H9 (cell line): ENCODE measurements at regions not wholly inside any gene's neighbourhood (a gene's known extent, or its start where the extent isn't known, plus 50 kb on each side); places are given as distances from the start of the nearest gene placed in this dataset.

ENCODE experiments used
- DNase-seq: peaks from one replicate; pipeline ENCODE4 v3.0.0-alpha.2; 2017
- H2AFZ ChIP-seq: one replicate; pipeline ENCODE4 v1.6.1; 2013; ENCODE audit warnings: mild to moderate bottlenecking, low read length, control low read depth, moderate library complexity
- H2AK5ac ChIP-seq: 2 replicates; pipeline ENCODE4 v1.6.1; 2013; ENCODE audit warnings: low read length, control low read depth, mixed read lengths; ENCODE audit not compliant: insufficient read length
- H2BK120ac ChIP-seq: one replicate; pipeline ENCODE4 v1.6.1; 2013; ENCODE audit warnings: low read depth, mild to moderate bottlenecking, low read length, control low read depth, inconsistent platforms; ENCODE audit not compliant: poor library complexity, severe bottlenecking
- H2BK12ac ChIP-seq: 2 replicates; pipeline ENCODE4 v1.6.1; 2013; ENCODE audit warnings: low read length, control low read depth, mixed read lengths, low read depth; ENCODE audit not compliant: insufficient read length
- H2BK15ac ChIP-seq: 2 replicates; pipeline ENCODE4 v1.6.1; 2013; ENCODE audit warnings: low read depth, low read length, control low read depth
- H2BK20ac ChIP-seq: one replicate; pipeline ENCODE4 v1.6.1; 2013; ENCODE audit warnings: low read depth, mild to moderate bottlenecking, low read length, control low read depth, inconsistent platforms; ENCODE audit not compliant: poor library complexity, severe bottlenecking
- H2BK5ac ChIP-seq: 2 replicates; pipeline ENCODE4 v1.6.1; 2013; ENCODE audit warnings: low read length, control low read depth, mixed read lengths; ENCODE audit not compliant: insufficient read length
- H3K14ac ChIP-seq: 2 replicates; pipeline ENCODE4 v1.6.1; 2013; ENCODE audit warnings: low read length, control low read depth; ENCODE audit not compliant: insufficient read depth
- H3K18ac ChIP-seq: 2 replicates; pipeline ENCODE4 v1.6.1; 2013; ENCODE audit warnings: low read depth, mild to moderate bottlenecking, mixed read lengths, low read length, control low read depth; ENCODE audit not compliant: insufficient read length
- H3K23ac ChIP-seq: 2 replicates; pipeline ENCODE4 v1.6.1; 2013; ENCODE audit warnings: low read length, control low read depth, mixed read lengths, low read depth; ENCODE audit not compliant: insufficient read length
- H3K23me2 ChIP-seq: 2 replicates; pipeline ENCODE4 v1.6.1; 2013; ENCODE audit warnings: low read depth, mild to moderate bottlenecking, mixed read lengths, low read length, control low read depth; ENCODE audit not compliant: insufficient read length, poor library complexity, severe bottlenecking
- H3K27ac ChIP-seq: 2 replicates; pipeline ENCODE4 v1.5.1; 2013; ENCODE audit warnings: low read length, control low read depth, mixed read lengths, low read depth; ENCODE audit not compliant: insufficient read length
- H3K27me3 ChIP-seq: 2 replicates; pipeline ENCODE4 v1.6.1; 2013; ENCODE audit warnings: low read length, control low read depth, inconsistent platforms; ENCODE audit not compliant: insufficient read depth
- H3K4ac ChIP-seq: 2 replicates; pipeline ENCODE4 v1.6.1; 2013; ENCODE audit warnings: low read depth, mild to moderate bottlenecking, control low read depth, inconsistent platforms, low read length, moderate library complexity
- H3K4me1 ChIP-seq: 2 replicates; pipeline ENCODE4 v1.6.1; 2013; ENCODE audit warnings: low read length, control low read depth, inconsistent platforms; ENCODE audit not compliant: insufficient read depth
- H3K4me2 ChIP-seq: 2 replicates; pipeline ENCODE4 v1.6.1; 2013; ENCODE audit warnings: low read length, control low read depth, mixed read lengths; ENCODE audit not compliant: insufficient read length, insufficient read depth
- H3K56ac ChIP-seq: 2 replicates; pipeline ENCODE4 v1.6.1; 2013; ENCODE audit warnings: low read depth, mild to moderate bottlenecking, mixed read lengths, low read length, control low read depth; ENCODE audit not compliant: insufficient read length
- H3K79me1 ChIP-seq: 2 replicates; pipeline ENCODE4 v1.6.1; 2013; ENCODE audit warnings: low read depth, mild to moderate bottlenecking, moderate library complexity, low read length, control low read depth, inconsistent platforms; ENCODE audit not compliant: insufficient read depth, poor library complexity, severe bottlenecking
- H3K79me2 ChIP-seq: 2 replicates; pipeline ENCODE4 v1.6.1; 2013; ENCODE audit warnings: low read length, control low read depth, inconsistent platforms; ENCODE audit not compliant: insufficient read depth
- H3K9ac ChIP-seq: 2 replicates; pipeline ENCODE4 v1.6.1; 2013; ENCODE audit warnings: low read length, control low read depth, mixed read lengths; ENCODE audit not compliant: insufficient read length; ENCODE audit errors: extremely low read depth
- H3K9me3 ChIP-seq: one replicate; pipeline ENCODE4 v1.6.1; 2013; ENCODE audit warnings: low read depth, low read length, inconsistent platforms; ENCODE audit not compliant: control insufficient read depth
- H3T11ph ChIP-seq: one replicate; pipeline ENCODE4 v1.6.1; 2013; ENCODE audit warnings: mild to moderate bottlenecking, low read length, control low read depth, inconsistent platforms
- H4K20me1 ChIP-seq: one replicate; pipeline ENCODE4 v1.6.1; 2013; ENCODE audit not compliant: control insufficient read depth, insufficient read length, insufficient read depth
- H4K5ac ChIP-seq: 2 replicates; pipeline ENCODE4 v1.6.1; 2013; ENCODE audit warnings: low read depth, mild to moderate bottlenecking, mixed read lengths, low read length, control low read depth; ENCODE audit not compliant: insufficient read length
- H4K8ac ChIP-seq: replicated peaks from 2 replicates; pipeline ENCODE4 v1.6.1; 2013; ENCODE audit warnings: low read length, control low read depth, mixed read lengths, low read depth; ENCODE audit not compliant: insufficient read length
- H4K91ac ChIP-seq: 2 replicates; pipeline ENCODE4 v1.6.1; 2013; ENCODE audit warnings: low read depth, mild to moderate bottlenecking, moderate library complexity, mixed read lengths, low read length, control low read depth; ENCODE audit not compliant: insufficient read length
- H3K27ac Mint-ChIP-seq, 3 experiments: 2 replicates in 2 of 3; 3 replicates in 1 of 3; pipeline ENCODE4 v1.8.0; 2020 to 2021; ENCODE audit warnings: mixed read lengths in 3 of 3, mild to moderate bottlenecking in 1 of 3, moderate library complexity in 1 of 3
- H3K27me3 Mint-ChIP-seq: 2 replicates; pipeline ENCODE4 v1.8.0; 2021; ENCODE audit warnings: low read depth, mild to moderate bottlenecking, moderate library complexity, mixed read lengths
- H3K36me3 Mint-ChIP-seq, 3 experiments: 2 replicates in 2 of 3; 3 replicates in 1 of 3; pipeline ENCODE4 v1.8.0; 2020 to 2021; ENCODE audit warnings: low read depth in 3 of 3, mixed read lengths in 3 of 3; ENCODE audit not compliant: insufficient read depth in 1 of 3
- H3K4me1 Mint-ChIP-seq, 2 experiments: 2 replicates each; pipeline ENCODE4 v1.8.0; 2020; ENCODE audit warnings: mixed read lengths in 2 of 2
- H3K4me3 Mint-ChIP-seq, 2 experiments: 2 replicates in 1 of 2; 3 replicates in 1 of 2; pipeline ENCODE4 v1.8.0; 2020 to 2021; ENCODE audit warnings: mild to moderate bottlenecking in 2 of 2, mixed read lengths in 2 of 2, moderate library complexity in 1 of 2
- H3K9me3 Mint-ChIP-seq, 2 experiments: 2 replicates in 1 of 2; 3 replicates in 1 of 2; pipeline ENCODE4 v1.8.0; 2020; ENCODE audit warnings: mild to moderate bottlenecking in 2 of 2, mixed read lengths in 2 of 2, moderate library complexity in 1 of 2
- WGBS: extraction: QIAGEN DNeasy Blood & Tissue Kit; methylation state at CpG from one replicate; pipeline ENCODE4 v1.1.7; 2013; ENCODE audit warnings: missing lambda C conversion rate, low lambda C conversion rate, mixed read lengths; ENCODE audit not compliant: insufficient read length; ENCODE audit errors: extremely low coverage; 5-methylcytosine and 5-hydroxymethylcytosine counted together
- TF ChIP-seq, protein P1 (sequence below): fragments of 200-600 bp; sonication (generic); conservative IDR thresholded peaks from 3 replicates; pipeline ENCODE4 v1.8.0; 2021; ENCODE audit warnings: antibody characterized with exemption, mild to moderate bottlenecking

- H4K91ac ChIP-seq: no peak overlapping the region
- H3K27ac Mint-ChIP-seq: no peak overlapping the region
- no peaks in the 10 kb centered on the region for H3K9me3 ChIP-seq
- no peak overlapping the region for H3K4me3 Mint-ChIP-seq
- H3K9ac ChIP-seq: no peak overlapping the region
- no peak overlapping the region for H2BK20ac ChIP-seq
- H4K8ac ChIP-seq: no peak overlapping the region
- H2BK15ac ChIP-seq: no peak overlapping the region
- no peak overlapping the region for H3K56ac ChIP-seq
- no peak overlapping the region for H2BK12ac ChIP-seq
- no peaks in the 10 kb centered on the region for H3K27me3 Mint-ChIP-seq
- no peak overlapping the region for H4K5ac ChIP-seq
- no peak overlapping the region for H3K18ac ChIP-seq
- no peaks in the 10 kb centered on the region for H3K23me2 ChIP-seq
- no CpG with 5 or more reads among the region's 2 CpGs for WGBS
- no peaks in the 10 kb centered on the region for H3K79me1 ChIP-seq
- DNase-seq: no peak
- H3T11ph ChIP-seq: no peak overlapping the region
- H3K23ac ChIP-seq: no peak overlapping the region
- H3K36me3 Mint-ChIP-seq: no peaks in the 10 kb centered on the region
- no peak overlapping the region for H2BK120ac ChIP-seq
- no peaks in the 10 kb centered on the region for H3K27me3 ChIP-seq
- no peak overlapping the region for H3K4ac ChIP-seq
- H3K9me3 Mint-ChIP-seq: peaks cover 0 to 2% of the 10 kb centered on the region in 2 experiments; a peak in 1 of 5 replicates
- no peaks in the 10 kb centered on the region for H4K20me1 ChIP-seq
- H3K27ac ChIP-seq: no peak overlapping the region
- no peak overlapping the region for H2BK5ac ChIP-seq
- no peaks in the 10 kb centered on the region for H3K79me2 ChIP-seq
- no peak overlapping the region for H3K4me2 ChIP-seq
- TF ChIP-seq, protein P1, sequence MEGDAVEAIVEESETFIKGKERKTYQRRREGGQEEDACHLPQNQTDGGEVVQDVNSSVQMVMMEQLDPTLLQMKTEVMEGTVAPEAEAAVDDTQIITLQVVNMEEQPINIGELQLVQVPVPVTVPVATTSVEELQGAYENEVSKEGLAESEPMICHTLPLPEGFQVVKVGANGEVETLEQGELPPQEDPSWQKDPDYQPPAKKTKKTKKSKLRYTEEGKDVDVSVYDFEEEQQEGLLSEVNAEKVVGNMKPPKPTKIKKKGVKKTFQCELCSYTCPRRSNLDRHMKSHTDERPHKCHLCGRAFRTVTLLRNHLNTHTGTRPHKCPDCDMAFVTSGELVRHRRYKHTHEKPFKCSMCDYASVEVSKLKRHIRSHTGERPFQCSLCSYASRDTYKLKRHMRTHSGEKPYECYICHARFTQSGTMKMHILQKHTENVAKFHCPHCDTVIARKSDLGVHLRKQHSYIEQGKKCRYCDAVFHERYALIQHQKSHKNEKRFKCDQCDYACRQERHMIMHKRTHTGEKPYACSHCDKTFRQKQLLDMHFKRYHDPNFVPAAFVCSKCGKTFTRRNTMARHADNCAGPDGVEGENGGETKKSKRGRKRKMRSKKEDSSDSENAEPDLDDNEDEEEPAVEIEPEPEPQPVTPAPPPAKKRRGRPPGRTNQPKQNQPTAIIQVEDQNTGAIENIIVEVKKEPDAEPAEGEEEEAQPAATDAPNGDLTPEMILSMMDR: no peak
- H2AFZ ChIP-seq: no peak overlapping the region
- peaks cover 2% of the 10 kb centered on the region in 2 experiments for H3K4me1 Mint-ChIP-seq
- no peaks in the 10 kb centered on the region for H3K4me1 ChIP-seq
- H2AK5ac ChIP-seq: no peak overlapping the region
- H3K14ac ChIP-seq: no peak overlapping the region
These were observed 95.6 kb upstream of the KCTD3 start for GRCh38 chr1:215471463-215471862.
